ENCODE measurements at regions not wholly inside any gene's neighbourhood (a gene's known extent, or its start where the extent isn't known, plus 50 kb on each side); places are given as distances from the start of the nearest gene placed in this dataset.

DNA sequence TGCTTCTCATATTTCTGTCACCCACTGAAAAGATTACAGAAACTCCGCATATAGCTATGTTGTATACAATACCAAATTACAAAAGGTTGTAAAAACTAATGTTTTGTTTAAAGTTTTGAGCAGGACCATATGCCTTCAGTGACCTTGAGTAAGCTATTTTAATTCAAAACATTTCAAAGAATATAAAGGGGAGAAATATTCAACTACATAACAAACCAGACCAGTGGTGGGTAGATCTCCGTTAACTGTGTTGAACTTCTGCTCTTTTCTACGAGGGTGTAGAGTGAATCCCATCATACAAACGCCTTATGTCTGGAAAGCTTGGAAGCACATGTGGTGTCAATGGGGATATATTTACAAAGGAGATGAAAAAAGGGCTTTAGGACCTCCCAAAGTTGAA, 68.4 kb upstream of the NR2F2 start:
- TF ChIP-seq, protein P1, sequence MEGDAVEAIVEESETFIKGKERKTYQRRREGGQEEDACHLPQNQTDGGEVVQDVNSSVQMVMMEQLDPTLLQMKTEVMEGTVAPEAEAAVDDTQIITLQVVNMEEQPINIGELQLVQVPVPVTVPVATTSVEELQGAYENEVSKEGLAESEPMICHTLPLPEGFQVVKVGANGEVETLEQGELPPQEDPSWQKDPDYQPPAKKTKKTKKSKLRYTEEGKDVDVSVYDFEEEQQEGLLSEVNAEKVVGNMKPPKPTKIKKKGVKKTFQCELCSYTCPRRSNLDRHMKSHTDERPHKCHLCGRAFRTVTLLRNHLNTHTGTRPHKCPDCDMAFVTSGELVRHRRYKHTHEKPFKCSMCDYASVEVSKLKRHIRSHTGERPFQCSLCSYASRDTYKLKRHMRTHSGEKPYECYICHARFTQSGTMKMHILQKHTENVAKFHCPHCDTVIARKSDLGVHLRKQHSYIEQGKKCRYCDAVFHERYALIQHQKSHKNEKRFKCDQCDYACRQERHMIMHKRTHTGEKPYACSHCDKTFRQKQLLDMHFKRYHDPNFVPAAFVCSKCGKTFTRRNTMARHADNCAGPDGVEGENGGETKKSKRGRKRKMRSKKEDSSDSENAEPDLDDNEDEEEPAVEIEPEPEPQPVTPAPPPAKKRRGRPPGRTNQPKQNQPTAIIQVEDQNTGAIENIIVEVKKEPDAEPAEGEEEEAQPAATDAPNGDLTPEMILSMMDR (IDR thresholded peaks at IDR 0.05), result no peak
- no peak for TF ChIP-seq ZFX (IDR thresholded peaks at IDR 0.05; ENCODE audit: borderline replicate concordance)

Data from 22Rv1 (cell line).